ENCODE measurements at regions not wholly inside any gene's neighbourhood (a gene's known extent, or its start where the extent isn't known, plus 50 kb on each side); places are given as distances from the start of the nearest gene placed in this dataset.

GRCh38 chr9:2453106-2453505 lies 168.5 kb upstream of the VLDLR start:
- no peaks in the 10 kb centered on the region for H3K4me1 ChIP-seq (ENCODE audit: control insufficient read depth, insufficient read depth, low read length)
- no peaks in the 10 kb centered on the region for H3K79me1 ChIP-seq (ENCODE audit: low read depth in 1 of 2, low read length in 2 of 2)
- dilution Hi-C loops (cut with HindIII; ENCODE audit: low sequenced_read_pairs, unreplicated experiment) (no loop called here), intact Hi-C loops (cut with micrococcal nuclease) (no loop called here), in situ Hi-C loops (cut with MboI; ENCODE audit: low sequenced_read_pairs) (no loop called here)
- no peak overlapping the region for H2AK5ac ChIP-seq (ENCODE audit: low read depth, low read length)
- no peak overlapping the region for H3K9ac ChIP-seq (ENCODE audit: low read depth, low read length)
- no peak overlapping the region for H2BK5ac ChIP-seq (ENCODE audit: low read depth, low read length, poor library complexity, severe bottlenecking)
- no peak overlapping the region for H4K91ac ChIP-seq (ENCODE audit: insufficient read depth, low read depth, low read length)
- CTCF ChIA-PET: no interaction called here
- no peak overlapping the region for H3K14ac ChIP-seq (replicated peaks; ENCODE audit: low read depth, low read length)
- no peak overlapping the region for H3K56ac ChIP-seq (ENCODE audit: extremely low read depth, insufficient read depth, low read length)
- no peak overlapping the region for H4K8ac ChIP-seq (ENCODE audit: low read depth in 2 of 2, low read length in 2 of 2)
- no peaks in the 10 kb centered on the region for H3K36me3 ChIP-seq (ENCODE audit: control insufficient read depth, insufficient read depth, low read length)
- no peak overlapping the region for H3K18ac ChIP-seq (ENCODE audit: low read depth, low read length)
- H2BK15ac ChIP-seq (ENCODE audit: low read depth, low read length): no peak overlapping the region
- no peaks in the 10 kb centered on the region for H3K9me1 ChIP-seq (ENCODE audit: insufficient read depth, low read length)
- no peak for TF ChIP-seq MAZ (IDR thresholded peaks at IDR 0.05; ENCODE audit: borderline replicate concordance, low read depth, low read length)
- DNase-seq (no peak), ATAC-seq (ENCODE audit: low read depth) (no peak)
- no CpG with 5 or more reads among the region's 1 CpG for WGBS, 2 experiments (ENCODE audit: extremely low coverage in 2 of 2, insufficient read length in 1 of 2)
- POLR2A ChIA-PET (ENCODE audit: unreplicated experiment): no interaction called here
- no peak overlapping the region for H3K23ac ChIP-seq (ENCODE audit: low read depth, low read length)
- no peak overlapping the region for H3K4ac ChIP-seq (ENCODE audit: low read depth, low read length)
- no peak overlapping the region for H3K4me2 ChIP-seq (ENCODE audit: low read depth, low read length)
- no peak overlapping the region for H2AFZ ChIP-seq (replicated peaks; ENCODE audit: low read length, poor library complexity)
- no peak overlapping the region for H3K4me3 ChIP-seq (ENCODE audit: insufficient read depth, low read depth, low read length)
- H3K27ac ChIP-seq (ENCODE audit: insufficient read depth, low read length): no peak overlapping the region
- H4K20me1 ChIP-seq (ENCODE audit: insufficient read depth, low read length): no peaks in the 10 kb centered on the region
- H2BK20ac ChIP-seq (ENCODE audit: low read depth, low read length): no peak overlapping the region
- no peak overlapping the region for H2AK9ac ChIP-seq (replicated peaks; ENCODE audit: low read depth, low read length, poor library complexity)
- no peak overlapping the region for H4K5ac ChIP-seq (ENCODE audit: low read depth, low read length)
- no peaks in the 10 kb centered on the region for H3K27me3 ChIP-seq (ENCODE audit: control insufficient read depth, insufficient read depth, low read length)
- H2BK120ac ChIP-seq (ENCODE audit: low read depth, low read length): no peak overlapping the region
- no peaks in the 10 kb centered on the region for H3K9me3 ChIP-seq (ENCODE audit: control insufficient read depth, insufficient read depth, low read length)
- no TSS peak for BruUV-seq (replicated peaks)

All from IMR-90 (cell line).